ENCODE measurements at regions not wholly inside any gene's neighbourhood (a gene's known extent, or its start where the extent isn't known, plus 50 kb on each side); places are given as distances from the start of the nearest gene placed in this dataset.

GRCh38 chr2:63772061-63772460, 69.6 kb upstream of the UGP2 start:
- H3K36me3 ChIP-seq (ENCODE audit: control insufficient read depth in 2 of 2, insufficient read depth in 2 of 2, low read length in 1 of 2), result no peaks in the 10 kb centered on the region
- no TSS peak for BruUV-seq (replicated peaks)
- ChIA-PET SMC1A (ENCODE audit: uncharacterized antibody, unreplicated experiment) (no interaction called here), RAD21 (ENCODE audit: unreplicated experiment) (no interaction called here), CTCF (no interaction called here), POLR2A (no interaction called here)
- no peaks in the 10 kb centered on the region for H3K79me2 ChIP-seq (ENCODE audit: control insufficient read depth, insufficient read depth, low read length)
- TF ChIP-seq PBX3 (IDR thresholded peaks at IDR 0.05; ENCODE audit: insufficient replicate concordance, low read depth, low read length) (no peak), PML (IDR thresholded peaks at IDR 0.05; ENCODE audit: low read length) (no peak), DPF2 (IDR thresholded peaks at IDR 0.05) (no peak), ZBTB40 (IDR thresholded peaks at IDR 0.05; ENCODE audit: borderline replicate concordance) (no peak), ETV6 (conservative IDR thresholded peaks at IDR 0.05 in 1 of 2, IDR thresholded peaks at IDR 0.05 in 1 of 2; ENCODE audit: borderline replicate concordance in 1 of 2, low read depth in 1 of 2) (no peak), NR2F1 (conservative IDR thresholded peaks at IDR 0.05) (no peak), SMARCA5 (IDR thresholded peaks at IDR 0.05) (no peak), EED (IDR thresholded peaks at IDR 0.05; ENCODE audit: low read depth) (no peak), SRF (IDR thresholded peaks at IDR 0.05; ENCODE audit: low read depth in 2 of 2, low read length in 2 of 2) (no peak), NFYA (IDR thresholded peaks at IDR 0.05; ENCODE audit: borderline replicate concordance, low read depth, low read length) (no peak), BACH1 (IDR thresholded peaks at IDR 0.05; ENCODE audit: borderline replicate concordance) (no peak), KAT2A (conservative IDR thresholded peaks at IDR 0.05; ENCODE audit: control insufficient read depth, low read depth, low read length) (no peak), BMI1 (IDR thresholded peaks at IDR 0.05; ENCODE audit: borderline replicate concordance) (no peak), TAF1 (IDR thresholded peaks at IDR 0.05; ENCODE audit: borderline replicate concordance, low read depth, low read length) (no peak), CHD2 (IDR thresholded peaks at IDR 0.05; ENCODE audit: borderline replicate concordance, low read depth, low read length) (no peak), WRNIP1 (IDR thresholded peaks at IDR 0.05; ENCODE audit: borderline replicate concordance, low read depth, low read length) (no peak), SREBF1 (IDR thresholded peaks at IDR 0.05; ENCODE audit: low read length) (no peak)
- no peaks in the 10 kb centered on the region for H3K4me1 ChIP-seq (ENCODE audit: control insufficient read depth, insufficient read depth, low read length)
- no peak for DNase-seq (ENCODE audit: low read depth, low spot score)
- H3K9me3 ChIP-seq (replicated peaks; ENCODE audit: control insufficient read depth, insufficient read depth, low read length), result no peaks in the 10 kb centered on the region; the same call in 2 of the 3 replicates
- H3K4me2 ChIP-seq (ENCODE audit: control insufficient read depth, insufficient read depth), result no peak overlapping the region
- WGBS (ENCODE audit: insufficient coverage, insufficient replicate concordance, low lambda C conversion rate, missing lambda C conversion rate), result 23% methylated on average over 3 of the region's 3 CpGs
- no peak for ATAC-seq
- in situ Hi-C loops (cut with MboI) (no loop called here), intact Hi-C loops (cut with micrococcal nuclease; ENCODE audit: unreplicated experiment) (no loop called here)
- no peaks in the 10 kb centered on the region for H4K20me1 ChIP-seq (ENCODE audit: control insufficient read depth, insufficient read depth)
- H3K9ac ChIP-seq (ENCODE audit: control insufficient read depth, insufficient read depth, low read length), result no peak overlapping the region
- no peaks in the 10 kb centered on the region for H3K27me3 ChIP-seq (replicated peaks in 1 of 2; ENCODE audit: control insufficient read depth in 2 of 2, insufficient read depth in 2 of 2, low read length in 1 of 2)
- H3K27ac ChIP-seq (ENCODE audit: control insufficient read depth, insufficient read depth), result no peak overlapping the region
- no peak for FAIRE-seq
- H2AFZ ChIP-seq (ENCODE audit: control insufficient read depth, low read depth, low read length), result no peak overlapping the region
- H3K4me3 ChIP-seq, result no peak overlapping the region

All from GM12878 (cell line).